Mammary epithelial cell (primary cell): ENCODE measurements at regions not wholly inside any gene's neighbourhood (a gene's known extent, or its start where the extent isn't known, plus 50 kb on each side); places are given as distances from the start of the nearest gene placed in this dataset.

Experiments used
- CTCF ChIP-seq, 2 donors: IDR thresholded peaks in 1 of 2; conservative IDR thresholded peaks in 1 of 2; 2 replicates each; pipeline ENCODE4 v1.5.1; 2011 to 2012; ENCODE audit warnings: inconsistent platforms in 2 of 2, low read length in 2 of 2, mild to moderate bottlenecking in 2 of 2, control low read depth in 1 of 2, low read depth in 1 of 2; ENCODE audit not compliant: insufficient read depth in 1 of 2; ENCODE audit errors: extremely low read depth in 1 of 2
- EZH2 ChIP-seq: IDR thresholded peaks from 2 replicates; pipeline ENCODE4 v1.6.1; 2012; ENCODE audit warnings: low read length, inconsistent platforms, borderline replicate concordance

GRCh38 chr9:88690628-88691027, 155.7 kb downstream of the NXNL2 start:
- no peak for TF ChIP-seq CTCF (conservative IDR thresholded peaks at IDR 0.05 in 1 of 2, IDR thresholded peaks at IDR 0.05 in 1 of 2; ENCODE audit: extremely low read depth in 1 of 2, insufficient read depth in 1 of 2, low read depth in 1 of 2, low read length in 2 of 2)
- TF ChIP-seq EZH2, result no peak
